WTC11 (cell line): ENCODE measurements at regions not wholly inside any gene's neighbourhood (a gene's known extent, or its start where the extent isn't known, plus 50 kb on each side); places are given as distances from the start of the nearest gene placed in this dataset.

Source experiments
- ATF3 ChIP-seq: sonication (generic); formaldehyde crosslinking; conservative IDR thresholded peaks from 2 replicates; pipeline ENCODE4 v1.8.1; 2022; ENCODE audit warnings: mild to moderate bottlenecking, missing genetic modification reagents
- CREB1 ChIP-seq: sonication (generic); formaldehyde crosslinking; IDR thresholded peaks from 2 replicates; pipeline ENCODE4 v1.8.0; 2023; ENCODE audit warnings: mild to moderate bottlenecking, missing genetic modification reagents
- CTCF ChIP-seq: fragments of 200-600 bp; IDR thresholded peaks from 2 replicates; pipeline ENCODE4 v1.8.0; 2022; ENCODE audit warnings: antibody characterized with exemption
- ELF4 ChIP-seq: sonication (generic); formaldehyde crosslinking; IDR thresholded peaks from 2 replicates; pipeline ENCODE4 v1.8.1; 2022; ENCODE audit warnings: low read depth, mild to moderate bottlenecking, moderate library complexity, missing genetic modification reagents
- ESRRA ChIP-seq: sonication (generic); formaldehyde crosslinking; IDR thresholded peaks from 2 replicates; pipeline ENCODE4 v1.8.1; 2022; ENCODE audit warnings: mild to moderate bottlenecking, missing genetic modification reagents, borderline replicate concordance
- FOXJ3 ChIP-seq: sonication (generic); formaldehyde crosslinking; IDR thresholded peaks from 2 replicates; pipeline ENCODE4 v1.9.0; 2021; ENCODE audit warnings: missing genetic modification reagents, mild to moderate bottlenecking, borderline replicate concordance
- FOXK1 ChIP-seq: sonication (generic); formaldehyde crosslinking; IDR thresholded peaks from 2 replicates; pipeline ENCODE4 v1.8.0; 2022; ENCODE audit warnings: mild to moderate bottlenecking, moderate library complexity, missing genetic modification reagents
- FOXP1 ChIP-seq: sonication (generic); formaldehyde crosslinking; IDR thresholded peaks from 2 replicates; pipeline ENCODE4 v1.8.0; 2022; ENCODE audit warnings: missing genetic modification reagents, mild to moderate bottlenecking, moderate library complexity, borderline replicate concordance
- GTF2I ChIP-seq: fragments of 250-450 bp; sonication (Bioruptor Pico); conservative IDR thresholded peaks from 2 replicates; pipeline ENCODE4 v1.4.0; 2021; ENCODE audit warnings: mild to moderate bottlenecking
- JUN ChIP-seq: sonication (generic); formaldehyde crosslinking; IDR thresholded peaks from 2 replicates; pipeline ENCODE4 v1.8.0; 2023; ENCODE audit warnings: mild to moderate bottlenecking, missing genetic modification reagents
- MAX ChIP-seq: sonication (generic); formaldehyde crosslinking; IDR thresholded peaks from 2 replicates; pipeline ENCODE4 v1.8.0; 2022; ENCODE audit warnings: mild to moderate bottlenecking, missing genetic modification reagents
- NFYB ChIP-seq: sonication (generic); formaldehyde crosslinking; conservative IDR thresholded peaks from 2 replicates; pipeline ENCODE4 v1.8.0; 2022; ENCODE audit warnings: low read depth, missing genetic modification reagents
- SOX15 ChIP-seq: fragments of 250-450 bp; sonication (Bioruptor Pico); IDR thresholded peaks from 2 replicates; pipeline ENCODE4 v1.9.0; 2021; ENCODE audit warnings: mild to moderate bottlenecking
- TF ChIP-seq, protein P1 (sequence below): sonication (generic); formaldehyde crosslinking; IDR thresholded peaks from 2 replicates; pipeline ENCODE4 v1.8.1; 2023; ENCODE audit warnings: mild to moderate bottlenecking, moderate library complexity, missing genetic modification reagents

GRCh38 chr5:10896016-10896415 is 135.0 kb upstream of the DAP start:
- TF ChIP-seq CTCF: no peak
- TF ChIP-seq NFYB (CRISPR knock-in tag): no peak
- no peak for TF ChIP-seq FOXK1 (CRISPR knock-in tag)
- no peak for TF ChIP-seq ESRRA (CRISPR knock-in tag)
- TF ChIP-seq SOX15 (CRISPR knock-in tag): no peak
- no peak for TF ChIP-seq CREB1
- no peak for TF ChIP-seq JUN (CRISPR knock-in tag)
- TF ChIP-seq, protein P1, sequence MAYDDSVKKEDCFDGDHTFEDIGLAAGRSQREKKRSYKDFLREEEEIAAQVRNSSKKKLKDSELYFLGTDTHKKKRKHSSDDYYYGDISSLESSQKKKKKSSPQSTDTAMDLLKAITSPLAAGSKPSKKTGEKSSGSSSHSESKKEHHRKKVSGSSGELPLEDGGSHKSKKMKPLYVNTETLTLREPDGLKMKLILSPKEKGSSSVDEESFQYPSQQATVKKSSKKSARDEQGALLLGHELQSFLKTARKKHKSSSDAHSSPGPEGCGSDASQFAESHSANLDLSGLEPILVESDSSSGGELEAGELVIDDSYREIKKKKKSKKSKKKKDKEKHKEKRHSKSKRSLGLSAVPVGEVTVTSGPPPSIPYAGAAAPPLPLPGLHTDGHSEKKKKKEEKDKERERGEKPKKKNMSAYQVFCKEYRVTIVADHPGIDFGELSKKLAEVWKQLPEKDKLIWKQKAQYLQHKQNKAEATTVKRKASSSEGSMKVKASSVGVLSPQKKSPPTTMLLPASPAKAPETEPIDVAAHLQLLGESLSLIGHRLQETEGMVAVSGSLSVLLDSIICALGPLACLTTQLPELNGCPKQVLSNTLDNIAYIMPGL (CRISPR knock-in tag): no peak
- no peak for TF ChIP-seq FOXP1
- no peak for TF ChIP-seq MAX
- no peak for TF ChIP-seq GTF2I
- no peak for TF ChIP-seq ATF3 (CRISPR knock-in tag)
- no peak for TF ChIP-seq FOXJ3 (CRISPR knock-in tag)
- TF ChIP-seq ELF4: no peak
